CD4-positive, alpha-beta T cell treated with Interferon alpha-2 for 1 hour (primary cell): ENCODE measurements at regions not wholly inside any gene's neighbourhood (a gene's known extent, or its start where the extent isn't known, plus 50 kb on each side); places are given as distances from the start of the nearest gene placed in this dataset.
"Not testable (repeated sequence)": the region's sequence is repeated elsewhere in the genome, so short reads cannot be mapped to it uniquely, and the experiment has no call there.

ENCODE experiments used
- DNase-seq, 2 donors: peaks; one replicate each; pipeline ENCODE4 v3.0.0-alpha.2; 2020 to 2022

- no peak for DNase-seq
Measured at GRCh38 chr11:69934861-69935494, 115.8 kb upstream of the FGF3 start.

- DNase-seq, result no peak
Measured at GRCh38 chr11:69935941-69936505, 116.8 kb upstream of the FGF3 start.

- no peak for DNase-seq
Measured at GRCh38 chr11:69936771-69937170, 117.6 kb upstream of the FGF3 start.

- DNase-seq, result no peak
Measured at GRCh38 chr11:69938206-69938605, 119.0 kb upstream of the FGF3 start.

- no peak for DNase-seq
Measured at GRCh38 chr11:69939551-69940245, 120.5 kb upstream of the FGF3 start.

GRCh38 chr11:69940246-69940610 lies 121.0 kb upstream of the FGF3 start:
- DNase-seq, result no peak

- no peak for DNase-seq
Measured at GRCh38 chr11:69941546-69942332, 122.5 kb upstream of the FGF3 start.

- DNase-seq, result no peak
Measured at GRCh38 chr11:69942333-69942820, 123.2 kb upstream of the FGF3 start.

- DNase-seq, result no peak
Measured at GRCh38 chr11:69943066-69943465, 123.8 kb upstream of the FGF3 start.

- no peak for DNase-seq
Measured at GRCh38 chr11:69943506-69943905, 124.3 kb upstream of the FGF3 start.

GRCh38 chr11:69944146-69944795 lies 125.1 kb upstream of the FGF3 start:
- no peak for DNase-seq

- DNase-seq, result no peak
Measured at GRCh38 chr11:69945157-69945556, 125.9 kb upstream of the FGF3 start.

- no peak for DNase-seq
Measured at GRCh38 chr11:69947059-69947792, 128.0 kb upstream of the FGF3 start.

- no peak for DNase-seq
Measured at GRCh38 chr11:69947793-69948255, 128.6 kb upstream of the FGF3 start.

GRCh38 chr11:69948256-69949141 lies 129.3 kb upstream of the FGF3 start:
- no peak for DNase-seq

- no peak for DNase-seq
Measured at GRCh38 chr11:69949327-69949726, 128.8 kb upstream of the ANO1 start.

- DNase-seq, result no peak
Measured at GRCh38 chr11:69950120-69950519, 128.0 kb upstream of the ANO1 start.

GRCh38 chr11:69950621-69951020 lies 127.5 kb upstream of the ANO1 start:
- DNase-seq, result no peak

- no peak for DNase-seq
Measured at GRCh38 chr11:69951821-69952220, 126.3 kb upstream of the ANO1 start.

- not testable (repeated sequence) for DNase-seq
Measured at GRCh38 chr11:69952229-69952975, 125.7 kb upstream of the ANO1 start.
